ENCODE measurements at regions not wholly inside any gene's neighbourhood (a gene's known extent, or its start where the extent isn't known, plus 50 kb on each side); places are given as distances from the start of the nearest gene placed in this dataset.

GRCh38 chr13:87972568-87972967 lies 301.4 kb downstream of the SLITRK5 start:
- no TSS peak for BruUV-seq (replicated peaks)
- no peak overlapping the region for H2AFZ ChIP-seq (ENCODE audit: low read depth, low read length)
- FAIRE-seq (no peak), ATAC-seq (no peak), DNase-seq (ENCODE audit: extremely low read depth in 1 of 4, low spot score in 3 of 4) (no peak)
- H3K27ac ChIP-seq (ENCODE audit: extremely low read depth, low read depth, low read length), result no peak overlapping the region
- no peaks in the 10 kb centered on the region for H3K79me2 ChIP-seq (ENCODE audit: control insufficient read depth, insufficient read depth, low read length)
- in situ Hi-C loops (cut with MboI) (no loop called here), intact Hi-C loops (cut with micrococcal nuclease) (no loop called here)
- no peak for TF ChIP-seq SAFB2 (IDR thresholded peaks at IDR 0.05; ENCODE audit: borderline replicate concordance, low read depth, low read length, severe bottlenecking)
- no peak for TF ChIP-seq HDGF (IDR thresholded peaks at IDR 0.05)
- no peak for TF ChIP-seq PHTF2 (CRISPR knock-in tag; IDR thresholded peaks at IDR 0.05)
- no peak for TF ChIP-seq ZNF449 (CRISPR knock-in tag; IDR thresholded peaks at IDR 0.05)
- no peak for TF ChIP-seq NUFIP1 (IDR thresholded peaks at IDR 0.05; ENCODE audit: partially characterized antibody)
- TF ChIP-seq ZNF589 (CRISPR knock-in tag; IDR thresholded peaks at IDR 0.05; ENCODE audit: low read depth), result no peak
- no peak for TF ChIP-seq ZNF212 (CRISPR knock-in tag; IDR thresholded peaks at IDR 0.05)
- no peak for TF ChIP-seq MCM2 (IDR thresholded peaks at IDR 0.05; ENCODE audit: low read depth)
- whole genome bisulfite sequencing (ENCODE audit: insufficient coverage, low coverage, missing lambda C conversion rate), result 0% methylated on average over 1 of the region's 1 CpG
- ChIA-PET CTCF (ENCODE audit: low intra/inter-chr PET ratio) (no interaction called here), POLR2A (no interaction called here)
- no peak overlapping the region for H3K4me3 ChIP-seq
- no peaks in the 10 kb centered on the region for H3K9me1 ChIP-seq (ENCODE audit: control insufficient read depth, insufficient read depth, low read length)
- H4K20me1 ChIP-seq (replicated peaks; ENCODE audit: control insufficient read depth, insufficient read depth, low read length), result no peaks in the 10 kb centered on the region
- H3K9me3 ChIP-seq (replicated peaks; ENCODE audit: control insufficient read depth, insufficient read depth, low read depth, low read length), result no peaks in the 10 kb centered on the region
- no peaks in the 10 kb centered on the region for H3K27me3 ChIP-seq (ENCODE audit: control insufficient read depth in 2 of 2, insufficient read depth in 2 of 2, low read length in 2 of 2)
- H3K4me2 ChIP-seq (ENCODE audit: insufficient read depth, low read length), result no peak overlapping the region
- H3K36me3 ChIP-seq (ENCODE audit: control insufficient read depth, insufficient read depth, low read length), result no peaks in the 10 kb centered on the region
- H3K4me1 ChIP-seq (replicated peaks in 1 of 2; ENCODE audit: control insufficient read depth in 2 of 2, insufficient read depth in 2 of 2, low read length in 2 of 2), result no peaks in the 10 kb centered on the region
- H3K9ac ChIP-seq (ENCODE audit: insufficient read depth in 1 of 2, low read depth in 2 of 2, low read length in 2 of 2), result no peak overlapping the region

Measured in K562 (cell line).